ENCODE measurements at regions not wholly inside any gene's neighbourhood (a gene's known extent, or its start where the extent isn't known, plus 50 kb on each side); places are given as distances from the start of the nearest gene placed in this dataset.

- TF ChIP-seq CTCF (IDR thresholded peaks at IDR 0.05) = no peak
- TF ChIP-seq EP300 (IDR thresholded peaks at IDR 0.05) = no peak
- TF ChIP-seq POLR2A (IDR thresholded peaks at IDR 0.05) = no peak
- TF ChIP-seq POLR2AphosphoS5 (IDR thresholded peaks at IDR 0.05) = no peak
These were observed 647.8 kb downstream of the SATB2 start for GRCh38 chr2:198809976-198810375.

Measured in suprapubic skin (tissue), 4 donors.